SIG-M5 treated with dmso at 0.1 percent for 504 hours (cell line): ENCODE measurements at regions not wholly inside any gene's neighbourhood (a gene's known extent, or its start where the extent isn't known, plus 50 kb on each side); places are given as distances from the start of the nearest gene placed in this dataset.
"Not testable (repeated sequence)": the region's sequence is repeated elsewhere in the genome, so short reads cannot be mapped to it uniquely, and the experiment has no call there.

Source experiments
- DNase-seq: peaks from one replicate; lab custom pipeline; 2025; ENCODE audit not compliant: unreplicated experiment; lab: John Stamatoyannopoulos, UW

- no peak for DNase-seq
Measured at GRCh38 chr4:188282471-188283232, 143.4 kb downstream of the TRIML1 start.

GRCh38 chr4:188287169-188287894 is 148.1 kb downstream of the TRIML1 start:
- DNase-seq = no peak

- DNase-seq = no peak
Measured at GRCh38 chr4:188289531-188290125, 150.4 kb downstream of the TRIML1 start.

- no peak for DNase-seq
Measured at GRCh38 chr4:188295899-188296298, 156.7 kb downstream of the TRIML1 start.

- DNase-seq = no peak
Measured at GRCh38 chr4:188296331-188296730, 157.1 kb downstream of the TRIML1 start.

- DNase-seq = no peak
Measured at GRCh38 chr4:188297873-188298272, 158.6 kb downstream of the TRIML1 start.

GRCh38 chr4:188299161-188299560 is 159.9 kb downstream of the TRIML1 start:
- DNase-seq = no peak

- DNase-seq = no peak
Measured at GRCh38 chr4:188300385-188300784, 161.1 kb downstream of the TRIML1 start.

GRCh38 chr4:188305690-188306089 is 166.4 kb downstream of the TRIML1 start:
- no peak for DNase-seq

GRCh38 chr4:188307591-188307990 is 168.3 kb downstream of the TRIML1 start:
- DNase-seq = no peak

- no peak for DNase-seq
Measured at GRCh38 chr4:188308142-188308541, 168.9 kb downstream of the TRIML1 start.

- no peak for DNase-seq
Measured at GRCh38 chr4:188316391-188316790, 177.2 kb downstream of the TRIML1 start.

- DNase-seq = no peak
Measured at GRCh38 chr4:188328966-188329365, 189.7 kb downstream of the TRIML1 start.

- no peak for DNase-seq
Measured at GRCh38 chr4:188329521-188329920, 190.3 kb downstream of the TRIML1 start.

GRCh38 chr4:188332265-188332664 is 193.0 kb downstream of the TRIML1 start:
- DNase-seq = no peak

- no peak for DNase-seq
Measured at GRCh38 chr4:188336891-188337290, 197.7 kb downstream of the TRIML1 start.

GRCh38 chr4:188341428-188341827 is 202.2 kb downstream of the TRIML1 start:
- no peak for DNase-seq

GRCh38 chr4:188346171-188346809 is 207.0 kb downstream of the TRIML1 start:
- DNase-seq = no peak

GRCh38 chr4:188347339-188347738 is 208.1 kb downstream of the TRIML1 start:
- DNase-seq = no peak

- not testable (repeated sequence) for DNase-seq
Measured at GRCh38 chr4:188349569-188349968, 210.3 kb downstream of the TRIML1 start.

GRCh38 chr4:188363196-188363595 is 224.0 kb downstream of the TRIML1 start:
- DNase-seq = no peak

- DNase-seq = no peak
Measured at GRCh38 chr4:188370777-188371176, 231.5 kb downstream of the TRIML1 start.
